DND-41 (cell line): ENCODE measurements at regions not wholly inside any gene's neighbourhood (a gene's known extent, or its start where the extent isn't known, plus 50 kb on each side); places are given as distances from the start of the nearest gene placed in this dataset.

Source experiments
- CTCF ChIP-seq: IDR thresholded peaks from 2 replicates; pipeline ENCODE4 v1.5.1; 2012; ENCODE audit warnings: borderline replicate concordance, low read length, moderate library complexity, mild to moderate bottlenecking; ENCODE audit not compliant: poor library complexity, severe bottlenecking; ENCODE audit errors: extremely low read depth
- EZH2 ChIP-seq: IDR thresholded peaks from 3 replicates; pipeline ENCODE4 v1.6.1; 2012; ENCODE audit warnings: borderline replicate concordance, low read depth, mild to moderate bottlenecking, moderate library complexity, low read length, inconsistent platforms; ENCODE audit not compliant: severe bottlenecking

DNA sequence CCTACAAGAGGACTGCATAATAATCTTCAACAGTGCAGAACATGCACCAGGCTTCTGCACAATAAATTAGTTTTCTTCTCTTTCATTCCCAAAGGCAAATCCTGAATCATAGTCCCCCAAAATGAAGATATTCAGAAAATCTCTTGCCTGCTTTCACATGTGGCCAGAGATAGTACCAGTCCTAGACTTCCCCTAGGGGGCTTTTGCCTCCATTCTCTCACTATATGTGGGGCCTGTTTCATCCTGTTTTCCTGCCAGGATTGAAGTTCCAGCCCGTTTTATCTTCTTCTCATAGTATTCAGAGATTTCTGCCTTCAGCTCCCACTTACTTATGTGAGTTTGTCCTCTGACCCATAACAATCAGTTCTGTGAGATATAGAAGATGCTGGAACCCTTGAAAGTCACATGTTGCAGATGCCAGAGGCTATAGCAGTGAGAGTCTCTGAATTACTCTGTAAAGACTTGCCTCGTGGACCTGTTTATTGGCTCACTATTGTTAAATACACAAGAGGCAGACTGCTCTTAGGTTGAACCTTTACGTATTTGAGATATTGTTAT is 421.9 kb upstream of the PCDH9 start:
- no peak for TF ChIP-seq CTCF
- TF ChIP-seq EZH2: no peak
